ENCODE measurements at regions not wholly inside any gene's neighbourhood (a gene's known extent, or its start where the extent isn't known, plus 50 kb on each side); places are given as distances from the start of the nearest gene placed in this dataset.

GRCh38 chr6:104095661-104096416 lies 763.9 kb downstream of the HACE1 start:
- ChIA-PET POLR2A (no interaction called here), CTCF (no interaction called here)
- Mint-ChIP-seq H3K4me3 (no peak overlapping the region), H3K27ac (no peak overlapping the region), H3K9me3 (peaks cover 4% of the 10 kb centered on the region), H3K36me3 (no peaks in the 10 kb centered on the region), H3K27me3 (ENCODE audit: low read depth) (no peaks in the 10 kb centered on the region), H3K4me1 (no peaks in the 10 kb centered on the region)
- TF ChIP-seq, protein P1, sequence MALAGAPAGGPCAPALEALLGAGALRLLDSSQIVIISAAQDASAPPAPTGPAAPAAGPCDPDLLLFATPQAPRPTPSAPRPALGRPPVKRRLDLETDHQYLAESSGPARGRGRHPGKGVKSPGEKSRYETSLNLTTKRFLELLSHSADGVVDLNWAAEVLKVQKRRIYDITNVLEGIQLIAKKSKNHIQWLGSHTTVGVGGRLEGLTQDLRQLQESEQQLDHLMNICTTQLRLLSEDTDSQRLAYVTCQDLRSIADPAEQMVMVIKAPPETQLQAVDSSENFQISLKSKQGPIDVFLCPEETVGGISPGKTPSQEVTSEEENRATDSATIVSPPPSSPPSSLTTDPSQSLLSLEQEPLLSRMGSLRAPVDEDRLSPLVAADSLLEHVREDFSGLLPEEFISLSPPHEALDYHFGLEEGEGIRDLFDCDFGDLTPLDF (CRISPR knock-in tag; IDR thresholded peaks at IDR 0.05), result no peak
- TF ChIP-seq, protein P2, sequence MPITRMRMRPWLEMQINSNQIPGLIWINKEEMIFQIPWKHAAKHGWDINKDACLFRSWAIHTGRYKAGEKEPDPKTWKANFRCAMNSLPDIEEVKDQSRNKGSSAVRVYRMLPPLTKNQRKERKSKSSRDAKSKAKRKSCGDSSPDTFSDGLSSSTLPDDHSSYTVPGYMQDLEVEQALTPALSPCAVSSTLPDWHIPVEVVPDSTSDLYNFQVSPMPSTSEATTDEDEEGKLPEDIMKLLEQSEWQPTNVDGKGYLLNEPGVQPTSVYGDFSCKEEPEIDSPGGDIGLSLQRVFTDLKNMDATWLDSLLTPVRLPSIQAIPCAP (CRISPR knock-in tag; IDR thresholded peaks at IDR 0.05), result no peak
- no peak for TF ChIP-seq CREB1 (CRISPR knock-in tag; IDR thresholded peaks at IDR 0.05)
- TF ChIP-seq, protein P3, sequence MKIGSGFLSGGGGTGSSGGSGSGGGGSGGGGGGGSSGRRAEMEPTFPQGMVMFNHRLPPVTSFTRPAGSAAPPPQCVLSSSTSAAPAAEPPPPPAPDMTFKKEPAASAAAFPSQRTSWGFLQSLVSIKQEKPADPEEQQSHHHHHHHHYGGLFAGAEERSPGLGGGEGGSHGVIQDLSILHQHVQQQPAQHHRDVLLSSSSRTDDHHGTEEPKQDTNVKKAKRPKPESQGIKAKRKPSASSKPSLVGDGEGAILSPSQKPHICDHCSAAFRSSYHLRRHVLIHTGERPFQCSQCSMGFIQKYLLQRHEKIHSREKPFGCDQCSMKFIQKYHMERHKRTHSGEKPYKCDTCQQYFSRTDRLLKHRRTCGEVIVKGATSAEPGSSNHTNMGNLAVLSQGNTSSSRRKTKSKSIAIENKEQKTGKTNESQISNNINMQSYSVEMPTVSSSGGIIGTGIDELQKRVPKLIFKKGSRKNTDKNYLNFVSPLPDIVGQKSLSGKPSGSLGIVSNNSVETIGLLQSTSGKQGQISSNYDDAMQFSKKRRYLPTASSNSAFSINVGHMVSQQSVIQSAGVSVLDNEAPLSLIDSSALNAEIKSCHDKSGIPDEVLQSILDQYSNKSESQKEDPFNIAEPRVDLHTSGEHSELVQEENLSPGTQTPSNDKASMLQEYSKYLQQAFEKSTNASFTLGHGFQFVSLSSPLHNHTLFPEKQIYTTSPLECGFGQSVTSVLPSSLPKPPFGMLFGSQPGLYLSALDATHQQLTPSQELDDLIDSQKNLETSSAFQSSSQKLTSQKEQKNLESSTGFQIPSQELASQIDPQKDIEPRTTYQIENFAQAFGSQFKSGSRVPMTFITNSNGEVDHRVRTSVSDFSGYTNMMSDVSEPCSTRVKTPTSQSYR (CRISPR knock-in tag; IDR thresholded peaks at IDR 0.05), result no peak
- TF ChIP-seq, protein P4, sequence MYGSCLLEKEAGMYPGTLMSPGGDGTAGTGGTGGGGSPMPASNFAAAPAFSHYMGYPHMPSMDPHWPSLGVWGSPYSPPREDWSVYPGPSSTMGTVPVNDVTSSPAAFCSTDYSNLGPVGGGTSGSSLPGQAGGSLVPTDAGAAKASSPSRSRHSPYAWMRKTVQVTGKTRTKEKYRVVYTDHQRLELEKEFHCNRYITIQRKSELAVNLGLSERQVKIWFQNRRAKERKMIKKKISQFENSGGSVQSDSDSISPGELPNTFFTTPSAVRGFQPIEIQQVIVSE (CRISPR knock-in tag; IDR thresholded peaks at IDR 0.05; ENCODE audit: borderline replicate concordance), result no peak
- no peak for TF ChIP-seq IRF2 (CRISPR knock-in tag; IDR thresholded peaks at IDR 0.05; ENCODE audit: borderline replicate concordance, low read depth)
- TF ChIP-seq TEAD4 (CRISPR knock-in tag; IDR thresholded peaks at IDR 0.05), result no peak
- TF ChIP-seq NFATC4 (CRISPR knock-in tag; IDR thresholded peaks at IDR 0.05), result no peak
- DNase-seq (ENCODE audit: low spot score), result no peak
- no peak for ATAC-seq

- H3K27ac Mint-ChIP-seq, result no peak overlapping the region
- peaks cover 21% of the 10 kb centered on the region; the same call in 1 of the 2 replicates for H3K9me3 Mint-ChIP-seq
- ChIA-PET POLR2A (no interaction called here), CTCF (no interaction called here)
- no peak for DNase-seq (ENCODE audit: low spot score)
- H3K4me3 Mint-ChIP-seq, result no peak overlapping the region
- H3K4me1 Mint-ChIP-seq, result no peaks in the 10 kb centered on the region
- no peaks in the 10 kb centered on the region for H3K27me3 Mint-ChIP-seq (ENCODE audit: low read depth)
- ATAC-seq, result no peak
- no peaks in the 10 kb centered on the region for H3K36me3 Mint-ChIP-seq
- no peak for TF ChIP-seq FOXJ3 (CRISPR knock-in tag; IDR thresholded peaks at IDR 0.05; ENCODE audit: borderline replicate concordance)
- no peak for TF ChIP-seq AR (CRISPR knock-in tag; IDR thresholded peaks at IDR 0.05)
- TF ChIP-seq, protein P5, sequence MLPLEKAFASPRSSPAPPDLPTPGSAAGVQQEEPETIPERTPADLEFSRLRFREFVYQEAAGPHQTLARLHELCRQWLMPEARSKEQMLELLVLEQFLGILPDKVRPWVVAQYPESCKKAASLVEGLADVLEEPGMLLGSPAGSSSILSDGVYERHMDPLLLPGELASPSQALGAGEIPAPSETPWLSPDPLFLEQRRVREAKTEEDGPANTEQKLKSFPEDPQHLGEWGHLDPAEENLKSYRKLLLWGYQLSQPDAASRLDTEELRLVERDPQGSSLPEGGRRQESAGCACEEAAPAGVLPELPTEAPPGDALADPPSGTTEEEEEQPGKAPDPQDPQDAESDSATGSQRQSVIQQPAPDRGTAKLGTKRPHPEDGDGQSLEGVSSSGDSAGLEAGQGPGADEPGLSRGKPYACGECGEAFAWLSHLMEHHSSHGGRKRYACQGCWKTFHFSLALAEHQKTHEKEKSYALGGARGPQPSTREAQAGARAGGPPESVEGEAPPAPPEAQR (CRISPR knock-in tag; IDR thresholded peaks at IDR 0.05), result no peak
- TF ChIP-seq SMAD3 (CRISPR knock-in tag; IDR thresholded peaks at IDR 0.05; ENCODE audit: borderline replicate concordance), result no peak
- TF ChIP-seq, protein P6, sequence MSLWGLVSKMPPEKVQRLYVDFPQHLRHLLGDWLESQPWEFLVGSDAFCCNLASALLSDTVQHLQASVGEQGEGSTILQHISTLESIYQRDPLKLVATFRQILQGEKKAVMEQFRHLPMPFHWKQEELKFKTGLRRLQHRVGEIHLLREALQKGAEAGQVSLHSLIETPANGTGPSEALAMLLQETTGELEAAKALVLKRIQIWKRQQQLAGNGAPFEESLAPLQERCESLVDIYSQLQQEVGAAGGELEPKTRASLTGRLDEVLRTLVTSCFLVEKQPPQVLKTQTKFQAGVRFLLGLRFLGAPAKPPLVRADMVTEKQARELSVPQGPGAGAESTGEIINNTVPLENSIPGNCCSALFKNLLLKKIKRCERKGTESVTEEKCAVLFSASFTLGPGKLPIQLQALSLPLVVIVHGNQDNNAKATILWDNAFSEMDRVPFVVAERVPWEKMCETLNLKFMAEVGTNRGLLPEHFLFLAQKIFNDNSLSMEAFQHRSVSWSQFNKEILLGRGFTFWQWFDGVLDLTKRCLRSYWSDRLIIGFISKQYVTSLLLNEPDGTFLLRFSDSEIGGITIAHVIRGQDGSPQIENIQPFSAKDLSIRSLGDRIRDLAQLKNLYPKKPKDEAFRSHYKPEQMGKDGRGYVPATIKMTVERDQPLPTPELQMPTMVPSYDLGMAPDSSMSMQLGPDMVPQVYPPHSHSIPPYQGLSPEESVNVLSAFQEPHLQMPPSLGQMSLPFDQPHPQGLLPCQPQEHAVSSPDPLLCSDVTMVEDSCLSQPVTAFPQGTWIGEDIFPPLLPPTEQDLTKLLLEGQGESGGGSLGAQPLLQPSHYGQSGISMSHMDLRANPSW (CRISPR knock-in tag; conservative IDR thresholded peaks at IDR 0.05; ENCODE audit: low read depth), result no peak
- TF ChIP-seq ZBTB21 (CRISPR knock-in tag; IDR thresholded peaks at IDR 0.05; ENCODE audit: borderline replicate concordance), result no peak
- no peak for TF ChIP-seq GTF2I (CRISPR knock-in tag; conservative IDR thresholded peaks at IDR 0.05)
- TF ChIP-seq ZNF317 (CRISPR knock-in tag; IDR thresholded peaks at IDR 0.05; ENCODE audit: borderline replicate concordance, low read depth), result no peak
- TF ChIP-seq ZNF425 (CRISPR knock-in tag; conservative IDR thresholded peaks at IDR 0.05), result no peak
- no peak for TF ChIP-seq JAZF1 (CRISPR knock-in tag; IDR thresholded peaks at IDR 0.05)
These were observed 772.0 kb downstream of the HACE1 start for GRCh38 chr6:104087765-104088164.

All from WTC11 (cell line).